Cerebellar cortex (tissue), 1 donor: ENCODE measurements at regions not wholly inside any gene's neighbourhood (a gene's known extent, or its start where the extent isn't known, plus 50 kb on each side); places are given as distances from the start of the nearest gene placed in this dataset.

Experiments used
- DNase-seq: peaks from one replicate; pipeline ENCODE4 v3.0.0-alpha.2; 2015; ENCODE audit warnings: low spot score

DNA sequence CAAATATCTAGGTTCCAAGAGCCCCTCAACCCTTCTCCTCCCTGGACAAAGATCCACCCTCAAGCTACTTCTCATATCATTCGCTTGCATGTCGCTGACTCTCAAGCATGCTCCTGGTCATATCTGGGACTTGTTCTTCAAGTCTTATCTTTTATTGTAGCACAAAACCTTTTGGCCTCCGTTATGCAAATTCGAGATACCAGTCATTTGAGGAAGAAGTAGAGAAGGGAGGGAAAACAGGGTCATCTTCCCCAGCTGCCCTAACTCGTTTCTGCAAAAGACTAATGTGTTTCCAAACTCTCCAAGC lies 63.8 kb upstream of the ETS2 start:
- no peak for DNase-seq

DNA sequence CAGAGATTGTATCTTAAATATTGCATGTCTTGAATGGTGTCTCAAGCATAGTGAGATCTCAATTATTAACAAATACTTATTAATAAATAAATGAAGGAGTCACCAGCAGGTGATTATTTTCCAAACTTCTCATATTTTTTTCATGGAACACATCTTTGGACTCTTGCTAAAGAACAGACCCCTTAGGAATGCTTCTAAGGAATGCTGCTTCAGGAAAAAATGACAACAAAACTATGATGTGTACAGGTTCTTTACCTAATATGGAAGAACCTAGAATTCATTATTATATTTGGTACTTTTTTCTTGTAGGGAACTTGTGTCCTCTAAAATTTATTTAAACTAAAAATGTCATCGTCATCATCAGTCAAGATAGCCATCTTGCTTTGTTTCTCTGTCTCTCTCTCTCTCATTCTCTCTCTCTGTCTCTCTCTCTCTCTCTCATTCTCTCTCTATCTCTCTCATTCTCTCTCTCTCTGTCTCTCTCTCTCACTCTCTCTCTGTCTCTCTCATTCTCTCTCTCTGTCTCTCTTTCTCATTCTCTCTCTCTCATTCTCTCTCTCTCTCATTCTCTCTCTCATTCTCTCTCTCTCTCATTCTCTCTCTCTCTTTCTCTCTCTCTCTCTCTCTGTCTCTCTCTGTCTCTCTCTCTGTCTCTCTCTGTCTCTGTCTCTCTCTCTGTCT lies 63.0 kb upstream of the ETS2 start:
- no peak for DNase-seq

DNA sequence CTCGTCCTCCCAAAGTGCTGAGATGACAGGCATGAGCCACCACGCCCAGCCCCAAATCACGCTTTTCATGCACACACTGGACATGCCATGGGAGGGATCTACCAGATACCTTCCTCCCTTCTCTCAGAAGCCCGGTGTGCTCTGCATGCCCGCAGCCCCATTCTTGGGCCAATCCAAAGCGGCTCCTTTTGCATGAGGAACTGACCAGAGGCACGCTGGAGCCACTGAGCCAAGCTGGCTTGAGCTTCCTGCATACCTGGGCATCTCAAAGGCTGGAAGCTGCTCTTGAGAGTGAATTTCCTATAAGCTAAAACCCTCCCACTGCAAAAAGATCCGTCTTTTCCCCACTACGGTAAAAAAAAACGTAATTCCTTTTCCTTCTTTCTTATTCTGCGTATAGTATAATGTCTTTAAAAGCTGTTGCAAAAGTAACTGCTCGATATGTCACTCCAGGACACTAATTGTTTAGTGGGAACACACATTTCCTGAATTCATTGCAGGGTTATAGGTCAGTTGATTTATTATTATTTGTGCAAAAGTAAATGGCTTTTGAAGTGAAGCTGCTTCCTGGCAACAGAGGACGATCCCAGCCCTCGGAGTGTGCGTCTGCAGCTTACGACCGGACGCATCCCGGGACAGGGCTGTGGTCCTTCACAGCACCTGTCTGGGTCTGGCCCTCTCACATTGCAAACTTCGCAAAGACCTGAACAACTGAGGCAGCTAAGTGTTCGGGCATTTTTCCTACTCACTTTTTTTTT lies 61.8 kb upstream of the ETS2 start:
- no peak for DNase-seq

- DNase-seq: no peak
Measured at GRCh38 chr21:38744861-38745260, 60.9 kb upstream of the ETS2 start.

DNA sequence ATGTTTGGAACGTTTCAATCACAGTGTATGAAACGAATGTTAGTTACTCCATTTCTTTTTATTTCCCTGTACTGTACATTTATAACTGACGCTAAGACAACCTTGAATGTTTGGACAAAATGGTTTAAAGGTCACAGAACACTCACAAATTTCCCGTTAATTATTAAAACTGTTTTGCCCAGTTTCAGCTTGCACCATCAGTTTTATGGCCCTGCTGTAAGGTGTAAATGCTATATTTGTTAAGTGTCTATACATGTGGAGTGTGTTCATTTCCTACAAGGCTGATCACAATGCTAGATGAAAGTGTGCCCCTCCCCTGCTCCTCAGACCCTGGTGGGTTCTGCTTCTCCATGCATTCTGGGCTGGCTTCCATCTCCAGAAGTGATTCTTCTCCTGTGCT lies 57.9 kb upstream of the ETS2 start:
- DNase-seq: no peak

- no peak for DNase-seq
Measured at GRCh38 chr21:38751379-38752050, 54.2 kb upstream of the ETS2 start.

DNA sequence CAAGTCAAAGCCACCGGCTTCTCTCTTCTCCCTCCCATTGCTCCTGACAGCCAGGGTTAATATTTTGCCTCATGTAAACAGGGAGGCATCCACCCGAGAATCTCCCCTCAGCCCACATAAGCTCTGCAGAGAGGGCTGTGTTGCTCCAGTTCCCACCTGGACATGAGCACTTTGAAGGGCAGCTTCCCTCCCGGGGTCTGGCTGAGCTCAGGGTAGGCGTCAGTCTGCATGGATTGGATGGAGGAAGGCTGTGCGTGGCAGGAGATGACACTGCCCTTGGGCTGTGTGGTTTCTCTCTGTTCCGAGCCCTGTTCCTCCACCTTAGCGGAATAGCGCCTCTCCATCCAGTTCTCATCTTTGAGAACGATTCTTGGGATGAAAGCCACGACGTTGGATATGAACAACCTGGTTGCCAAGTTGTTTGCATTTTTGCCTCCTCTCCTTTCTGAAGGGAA lies 53.7 kb upstream of the ETS2 start:
- no peak for DNase-seq

GRCh38 chr21:38753114-38753513 lies 52.6 kb upstream of the ETS2 start:
- DNase-seq: peak; percentile 18

GRCh38 chr21:38753557-38753971 lies 52.2 kb upstream of the ETS2 start:
- no peak for DNase-seq
